GM10266 (cell line): ENCODE measurements at regions not wholly inside any gene's neighbourhood (a gene's known extent, or its start where the extent isn't known, plus 50 kb on each side); places are given as distances from the start of the nearest gene placed in this dataset.

Experiments used
- DNase-seq: peaks from one replicate; pipeline ENCODE4 v3.0.0; 2012; ENCODE audit errors: extremely low spot score
- CTCF ChIP-seq: IDR thresholded peaks from 2 replicates; pipeline ENCODE4 v1.5.1; 2012; ENCODE audit warnings: mild to moderate bottlenecking, low read depth; ENCODE audit not compliant: control insufficient read depth, insufficient read depth; ENCODE audit errors: missing control alignments

GRCh38 chr15:57878573-57878972 is 172.1 kb downstream of the POLR2M start:
- no peak for DNase-seq

GRCh38 chr15:57881361-57881760 is 174.8 kb downstream of the POLR2M start:
- DNase-seq = no peak
- TF ChIP-seq CTCF = no peak

More at GRCh38 chr15:57878573-57878972, 172.1 kb downstream of the POLR2M start:
- TF ChIP-seq CTCF = no peak

GRCh38 chr15:57881972-57882371 is 175.5 kb downstream of the POLR2M start:
- no peak for TF ChIP-seq CTCF
- DNase-seq = no peak

DNA sequence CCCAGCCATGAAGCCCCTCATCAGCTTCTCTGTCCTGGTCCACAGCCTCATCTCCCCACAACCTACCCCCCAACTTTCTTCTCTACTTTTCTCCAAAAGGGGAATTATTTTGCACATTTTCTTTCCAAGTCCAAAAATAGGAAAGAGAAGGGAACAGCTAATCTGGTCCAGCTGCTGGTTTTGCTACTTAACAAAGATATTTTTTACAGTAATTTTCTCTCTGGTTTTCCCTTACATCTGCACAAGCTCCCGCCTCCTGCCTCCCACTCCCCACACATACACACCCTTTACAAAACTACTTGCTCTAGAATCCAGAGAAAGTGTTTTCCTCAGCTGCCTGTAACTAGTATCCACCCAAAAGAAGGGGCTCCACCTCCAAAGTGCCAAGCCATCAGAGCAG is 177.2 kb downstream of the POLR2M start:
- no peak for DNase-seq
- no peak for TF ChIP-seq CTCF

- DNase-seq = no peak
- TF ChIP-seq CTCF = no peak
Observed at GRCh38 chr15:57884936-57885335, 178.4 kb downstream of the POLR2M start.

DNA sequence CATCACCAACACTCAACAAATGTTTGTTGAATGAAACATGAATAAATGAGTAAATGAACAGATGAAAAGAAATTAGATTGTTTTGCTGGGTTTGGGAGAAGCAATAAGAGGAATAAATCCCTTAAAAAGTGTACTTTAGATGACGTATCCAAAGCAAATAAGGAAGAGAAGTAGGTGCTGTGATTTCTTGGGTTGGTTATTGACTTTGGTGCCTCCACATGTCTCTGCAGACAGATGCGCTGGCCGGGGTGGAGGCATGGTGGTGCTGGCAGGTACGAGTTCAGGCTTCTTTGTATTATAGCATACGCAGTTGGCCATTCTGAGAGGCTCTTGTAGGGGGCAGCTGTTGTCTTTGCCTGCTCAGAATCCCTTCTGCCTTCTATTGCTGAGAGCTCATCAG is 178.9 kb downstream of the POLR2M start:
- DNase-seq = no peak
- no peak for TF ChIP-seq CTCF

DNA sequence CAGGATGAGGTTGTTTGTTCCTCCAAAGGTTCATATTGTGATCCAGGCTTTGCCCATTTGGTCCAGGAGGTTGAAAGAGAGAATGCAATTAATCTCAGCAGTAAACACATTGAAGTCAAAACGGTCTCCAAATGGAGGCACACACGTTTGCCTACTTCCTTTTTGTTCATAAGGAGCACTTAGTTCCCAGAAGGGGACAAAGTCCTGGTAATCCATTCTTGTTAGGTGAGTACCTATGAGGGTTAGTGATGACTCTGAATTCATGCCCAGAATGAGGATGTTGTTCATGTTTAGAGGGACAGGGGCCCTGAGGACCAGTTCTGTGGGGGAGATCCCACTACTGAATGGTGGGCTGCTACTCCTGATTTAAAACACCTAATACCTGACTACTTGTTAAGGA is 177.7 kb downstream of the ALDH1A2 start:
- TF ChIP-seq CTCF = no peak
- DNase-seq = no peak

GRCh38 chr15:57890351-57890750 is 175.2 kb downstream of the ALDH1A2 start:
- DNase-seq = no peak
- no peak for TF ChIP-seq CTCF
